IMR-90 (cell line): ENCODE measurements at regions not wholly inside any gene's neighbourhood (a gene's known extent, or its start where the extent isn't known, plus 50 kb on each side); places are given as distances from the start of the nearest gene placed in this dataset.

ENCODE experiments used
- ATAC-seq: fragments of 200-7000 bp; cut with Tn5 transposase; 2 replicates; pipeline ENCODE4 v1.9.1; 2020; ENCODE audit warnings: low read depth, mild to moderate bottlenecking, moderate library complexity
- BruUV-seq: library from RNA; stranded (reverse); fragments of 400-500 nt; replicated peaks from 2 replicates; lab custom pipeline; 2021; lab: Mats Ljungman, UMichigan
- CTCF ChIA-PET: fragments of 300-600 bp; formaldehyde crosslinking; extraction: SDS; loops from one replicate; lab custom pipeline; 2021; ENCODE audit warnings: antibody characterized with exemption; lab: Yijun Ruan, JAX
- POLR2A ChIA-PET: fragments of 300-600 bp; sonication (Branson Sonifier 250); formaldehyde crosslinking; loops from one replicate; lab custom pipeline; 2022; ENCODE audit warnings: antibody characterized with exemption; ENCODE audit not compliant: unreplicated experiment; lab: Charles Lee
- DNase-seq: peaks from one replicate; pipeline ENCODE4 v3.0.0; 2013
- H2AFZ ChIP-seq: replicated peaks from 2 replicates; pipeline ENCODE3; 2013; ENCODE audit warnings: low read length, mild to moderate bottlenecking; ENCODE audit not compliant: poor library complexity
- H2AK5ac ChIP-seq: 2 replicates; pipeline ENCODE4 v1.6.1; 2013; ENCODE audit warnings: low read depth, low read length, inconsistent platforms
- H2AK9ac ChIP-seq: replicated peaks from 2 replicates; pipeline ENCODE3; 2013; ENCODE audit warnings: mild to moderate bottlenecking, low read depth, low read length, moderate library complexity; ENCODE audit not compliant: poor library complexity
- H2BK120ac ChIP-seq: 2 replicates; pipeline ENCODE4 v1.6.1; 2013; ENCODE audit warnings: low read depth, low read length, inconsistent platforms
- H2BK15ac ChIP-seq: 3 replicates; pipeline ENCODE4 v1.6.1; 2013; ENCODE audit warnings: low read depth, low read length, inconsistent platforms
- H2BK20ac ChIP-seq: 2 replicates; pipeline ENCODE4 v1.6.1; 2013; ENCODE audit warnings: low read depth, mild to moderate bottlenecking, inconsistent platforms, low read length, moderate library complexity
- H2BK5ac ChIP-seq: 2 replicates; pipeline ENCODE4 v1.6.1; 2013; ENCODE audit warnings: mild to moderate bottlenecking, low read depth, low read length, inconsistent platforms; ENCODE audit not compliant: poor library complexity, severe bottlenecking
- H3K14ac ChIP-seq: replicated peaks from 2 replicates; pipeline ENCODE4 v1.6.1; 2013; ENCODE audit warnings: low read depth, low read length, inconsistent platforms
- H3K18ac ChIP-seq: 2 replicates; pipeline ENCODE4 v1.6.1; 2013; ENCODE audit warnings: low read depth, low read length, control low read depth
- H3K23ac ChIP-seq: 2 replicates; pipeline ENCODE4 v1.6.1; 2013; ENCODE audit warnings: low read depth, low read length, inconsistent platforms
- H3K27ac ChIP-seq: 2 replicates; pipeline ENCODE4 v1.5.1; 2013; ENCODE audit warnings: mild to moderate bottlenecking, control low read depth, low read length; ENCODE audit not compliant: insufficient read depth
- H3K27me3 ChIP-seq: 2 replicates; pipeline ENCODE4 v1.6.1; 2013; ENCODE audit warnings: low read length; ENCODE audit not compliant: control insufficient read depth, insufficient read depth
- H3K36me3 ChIP-seq: 2 replicates; pipeline ENCODE4 v1.6.1; 2013; ENCODE audit warnings: low read length, mixed read lengths; ENCODE audit not compliant: control insufficient read depth, insufficient read depth
- H3K4ac ChIP-seq: 2 replicates; pipeline ENCODE4 v1.6.1; 2013; ENCODE audit warnings: low read depth, low read length, inconsistent platforms
- H3K4me1 ChIP-seq: 2 replicates; pipeline ENCODE4 v1.6.1; 2013; ENCODE audit warnings: low read length, mixed read lengths; ENCODE audit not compliant: control insufficient read depth, insufficient read depth
- H3K4me2 ChIP-seq: 2 replicates; pipeline ENCODE4 v1.6.1; 2013; ENCODE audit warnings: low read depth, mild to moderate bottlenecking, control low read depth, low read length, moderate library complexity
- H3K4me3 ChIP-seq: 2 replicates; pipeline ENCODE4 v1.5.1; 2013; ENCODE audit warnings: low read depth, mild to moderate bottlenecking, control low read depth, low read length, moderate library complexity; ENCODE audit not compliant: insufficient read depth
- H3K56ac ChIP-seq: 2 replicates; pipeline ENCODE4 v1.6.1; 2013; ENCODE audit warnings: low read length, inconsistent platforms; ENCODE audit not compliant: insufficient read depth; ENCODE audit errors: extremely low read depth
- H3K79me1 ChIP-seq, 2 experiments: 2 replicates each; pipeline ENCODE4 v1.6.1; 2013; ENCODE audit warnings: low read length in 2 of 2, inconsistent platforms in 1 of 2, low read depth in 1 of 2
- H3K9ac ChIP-seq: 2 replicates; pipeline ENCODE4 v1.6.1; 2013; ENCODE audit warnings: low read depth, low read length, control low read depth
- H3K9me1 ChIP-seq: 2 replicates; pipeline ENCODE4 v1.6.1; 2013; ENCODE audit warnings: low read length, inconsistent platforms; ENCODE audit not compliant: insufficient read depth
- H3K9me3 ChIP-seq: 2 replicates; pipeline ENCODE4 v1.6.1; 2013; ENCODE audit warnings: low read length; ENCODE audit not compliant: control insufficient read depth, insufficient read depth
- H4K20me1 ChIP-seq: 2 replicates; pipeline ENCODE4 v1.6.1; 2013; ENCODE audit warnings: low read length, inconsistent platforms; ENCODE audit not compliant: insufficient read depth
- H4K5ac ChIP-seq: 2 replicates; pipeline ENCODE4 v1.6.1; 2013; ENCODE audit warnings: mild to moderate bottlenecking, low read depth, low read length, control low read depth
- H4K8ac ChIP-seq, 2 experiments: 2 replicates each; pipeline ENCODE4 v1.6.1; 2013; ENCODE audit warnings: low read depth in 2 of 2, low read length in 2 of 2, control low read depth in 1 of 2, inconsistent platforms in 1 of 2
- H4K91ac ChIP-seq: 2 replicates; pipeline ENCODE4 v1.6.1; 2013; ENCODE audit warnings: low read depth, low read length, inconsistent platforms; ENCODE audit not compliant: insufficient read depth
- BHLHE40 ChIP-seq: fragments of 150-350 bp; IDR thresholded peaks from 2 replicates; pipeline ENCODE4 v1.6.1; 2016; ENCODE audit warnings: mild to moderate bottlenecking, low read depth, low read length
- CEBPB ChIP-seq: IDR thresholded peaks from 2 replicates; pipeline ENCODE4 v1.6.1; 2012; ENCODE audit warnings: low read depth, low read length, improper control_type of control experiment
- NFE2L2 ChIP-seq: fragments of 150-350 bp; IDR thresholded peaks from 2 replicates; pipeline ENCODE4 v1.6.1; 2016; ENCODE audit warnings: low read depth, mild to moderate bottlenecking, low read length
- POLR2A ChIP-seq: IDR thresholded peaks from 2 replicates; pipeline ENCODE4 v1.6.1; 2012; ENCODE audit warnings: mild to moderate bottlenecking, low read depth, low read length
- RAD21 ChIP-seq: IDR thresholded peaks from 2 replicates; pipeline ENCODE4 v1.6.1; 2012; ENCODE audit warnings: low read length, improper control_type of control experiment
- RCOR1 ChIP-seq: IDR thresholded peaks from 2 replicates; pipeline ENCODE4 v1.6.1; 2012; ENCODE audit warnings: mild to moderate bottlenecking, low read length, improper control_type of control experiment; ENCODE audit not compliant: insufficient replicate concordance
- dilution Hi-C: fragments of 300-500 bp; cut with HindIII; formaldehyde crosslinking; loops from one replicate; pipeline ENCODE4 v1.14.3; 2018; ENCODE audit warnings: low sequenced_read_pairs; ENCODE audit not compliant: unreplicated experiment
- in situ Hi-C: fragments of 300-500 bp; cut with MboI; formaldehyde crosslinking; loops from 3 replicates; pipeline ENCODE4 v1.14.3; 2019; ENCODE audit warnings: low sequenced_read_pairs, inconsistent platforms, mixed read lengths
- intact Hi-C: fragments of 100-400 bp; cut with micrococcal nuclease; formaldehyde crosslinking; loops from 2 replicates; pipeline ENCODE4 v1.10.0; 2022
- TF ChIP-seq, protein P1 (sequence below): fragments of 150-350 bp; IDR thresholded peaks from 2 replicates; pipeline ENCODE4 v1.6.1; 2017; ENCODE audit warnings: mild to moderate bottlenecking, antibody characterized with exemption, low read length, low read depth

DNA sequence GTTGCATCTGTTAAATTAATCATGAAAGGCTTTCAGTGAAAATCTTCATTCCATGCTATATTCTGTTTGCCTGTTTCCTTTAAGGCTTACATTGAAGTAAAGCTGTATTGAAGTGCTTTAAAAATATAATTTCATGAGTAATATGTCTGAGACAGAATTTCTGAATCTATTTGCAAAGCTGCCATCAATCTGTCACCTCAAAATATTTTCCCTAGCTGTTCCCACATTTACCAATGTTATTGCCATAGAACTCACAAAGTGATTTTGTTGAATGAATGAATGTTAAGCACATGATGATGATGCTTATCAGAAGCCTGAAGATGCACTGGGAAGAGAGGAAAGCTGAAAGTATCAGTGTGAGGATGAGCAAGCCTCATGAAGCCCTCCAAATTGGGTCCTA is 115.8 kb downstream of the NHLRC3 start:
- CTCF ChIA-PET: interaction anchor here (1.1 to 1.7 kb wide), 3 partner anchors 9 to 462 kb away, joined by 4 to 6 read pairs (median 4); no protein-coding TSS in a partner anchor
- no peaks in the 10 kb centered on the region for H3K9me1 ChIP-seq
- POLR2A ChIA-PET: no interaction called here

More for the DNA sequence above, 115.8 kb downstream of the NHLRC3 start:
- Histone ChIP-seq H3K4ac (no peak overlapping the region), H3K56ac (no peak overlapping the region), H3K9ac (no peak overlapping the region), H3K4me2 (no peak overlapping the region), H3K9me3 (no peaks in the 10 kb centered on the region), H2AK9ac (no peak overlapping the region), H2AFZ (no peak overlapping the region), H3K23ac (no peak overlapping the region), H2BK5ac (no peak overlapping the region), H4K5ac (no peak overlapping the region), H4K8ac (no peak overlapping the region), H3K36me3 (no peaks in the 10 kb centered on the region), H3K27ac (no peak overlapping the region), H3K14ac (no peak overlapping the region), H3K79me1 (no peaks in the 10 kb centered on the region), H4K91ac (no peak overlapping the region), H4K20me1 (no peaks in the 10 kb centered on the region), H3K18ac (no peak overlapping the region), H3K27me3 (peaks cover 2% of the 10 kb centered on the region; the same call in 1 of the 2 replicates), H3K4me3 (no peak overlapping the region), H2BK20ac (no peak overlapping the region), H2BK120ac (no peak overlapping the region), H2BK15ac (no peak overlapping the region), H3K4me1 (no peaks in the 10 kb centered on the region), H2AK5ac (no peak overlapping the region)
- DNase-seq: no peak
- intact Hi-C loops (no loop called here), in situ Hi-C loops (no loop called here), dilution Hi-C loops (no loop called here)
- BruUV-seq: no TSS peak
- TF ChIP-seq, protein P1, sequence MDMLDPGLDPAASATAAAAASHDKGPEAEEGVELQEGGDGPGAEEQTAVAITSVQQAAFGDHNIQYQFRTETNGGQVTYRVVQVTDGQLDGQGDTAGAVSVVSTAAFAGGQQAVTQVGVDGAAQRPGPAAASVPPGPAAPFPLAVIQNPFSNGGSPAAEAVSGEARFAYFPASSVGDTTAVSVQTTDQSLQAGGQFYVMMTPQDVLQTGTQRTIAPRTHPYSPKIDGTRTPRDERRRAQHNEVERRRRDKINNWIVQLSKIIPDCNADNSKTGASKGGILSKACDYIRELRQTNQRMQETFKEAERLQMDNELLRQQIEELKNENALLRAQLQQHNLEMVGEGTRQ: no peak
- TF ChIP-seq RAD21 (no peak), CEBPB (no peak), POLR2A (no peak), NFE2L2 (no peak), BHLHE40 (no peak), RCOR1 (no peak)
- no peak for ATAC-seq
